Right kidney (tissue), 1 donor: ENCODE measurements at regions not wholly inside any gene's neighbourhood (a gene's known extent, or its start where the extent isn't known, plus 50 kb on each side); places are given as distances from the start of the nearest gene placed in this dataset.
A peak's percentile ranks its signal among the peaks of the same experiment; 100 is the strongest.

Experiments
- DNase-seq: peaks from one replicate; pipeline ENCODE4 v3.0.0-alpha.2; 2016

- DNase-seq = no peak
These were observed 1531.4 kb upstream of the SLC10A2 start for GRCh38 chr13:104597546-104598180.

GRCh38 chr13:104595511-104595910, 1529.3 kb upstream of the SLC10A2 start:
- DNase-seq = no peak

GRCh38 chr13:104594806-104595205, 1528.6 kb upstream of the SLC10A2 start:
- DNase-seq = no peak

GRCh38 chr13:104593693-104594092, 1527.5 kb upstream of the SLC10A2 start:
- DNase-seq = no peak

- DNase-seq = no peak
These were observed 1527.0 kb upstream of the SLC10A2 start for GRCh38 chr13:104593251-104593576.

GRCh38 chr13:104592545-104593250, 1526.5 kb upstream of the SLC10A2 start:
- no peak for DNase-seq

GRCh38 chr13:104592127-104592526, 1525.9 kb upstream of the SLC10A2 start:
- no peak for DNase-seq

GRCh38 chr13:104586051-104586746, 1520.0 kb upstream of the SLC10A2 start:
- DNase-seq = peak; percentile 25

- no peak for DNase-seq
These were observed 1518.3 kb upstream of the SLC10A2 start for GRCh38 chr13:104584481-104584880.

- no peak for DNase-seq
These were observed 1514.7 kb upstream of the SLC10A2 start for GRCh38 chr13:104580931-104581330.

- DNase-seq = no peak
These were observed 1511.0 kb upstream of the SLC10A2 start for GRCh38 chr13:104577071-104577815.

GRCh38 chr13:104571893-104572229, 1505.6 kb upstream of the SLC10A2 start:
- DNase-seq = no peak

- peak; percentile 63 for DNase-seq
These were observed 1505.1 kb upstream of the SLC10A2 start for GRCh38 chr13:104571161-104571892.

GRCh38 chr13:104567114-104567513, 1500.9 kb upstream of the SLC10A2 start:
- no peak for DNase-seq

GRCh38 chr13:104565888-104566287, 1499.7 kb upstream of the SLC10A2 start:
- DNase-seq = no peak

GRCh38 chr13:104553896-104554295, 1487.7 kb upstream of the SLC10A2 start:
- no peak for DNase-seq

GRCh38 chr13:104553186-104553585, 1487.0 kb upstream of the SLC10A2 start:
- DNase-seq = no peak

- DNase-seq = no peak
These were observed 1468.6 kb upstream of the SLC10A2 start for GRCh38 chr13:104534847-104535246.

- no peak for DNase-seq
These were observed 1465.9 kb upstream of the SLC10A2 start for GRCh38 chr13:104532132-104532531.

- DNase-seq = no peak
These were observed 1464.5 kb upstream of the SLC10A2 start for GRCh38 chr13:104530741-104531140.

GRCh38 chr13:104526561-104526960, 1460.3 kb upstream of the SLC10A2 start:
- no peak for DNase-seq

- DNase-seq = no peak
These were observed 1459.2 kb upstream of the SLC10A2 start for GRCh38 chr13:104525467-104525866.
